ENCODE measurements at regions not wholly inside any gene's neighbourhood (a gene's known extent, or its start where the extent isn't known, plus 50 kb on each side); places are given as distances from the start of the nearest gene placed in this dataset.

DNA sequence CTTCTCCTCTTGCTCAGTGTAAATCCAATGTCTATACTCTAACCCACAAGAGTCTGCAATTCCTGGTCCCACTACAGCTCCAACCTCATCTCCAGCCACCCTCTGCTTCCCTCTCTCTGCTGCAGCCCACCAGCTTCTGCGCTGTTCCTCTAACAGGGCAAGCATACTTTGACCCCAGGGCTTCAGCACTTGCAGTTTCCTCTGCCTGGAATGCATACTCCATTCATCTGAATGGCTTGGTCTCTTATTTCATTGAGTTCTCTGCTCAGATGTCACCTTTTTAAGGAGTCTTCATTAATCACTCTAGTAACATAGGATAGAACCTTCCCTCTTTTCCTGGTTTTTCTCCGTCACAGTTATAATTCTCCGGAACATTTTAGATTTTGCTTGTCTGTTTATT is 141.6 kb downstream of the BUD13 start:
- no peak for TF ChIP-seq POLR2A (IDR thresholded peaks at IDR 0.05)
- TF ChIP-seq CTCF (IDR thresholded peaks at IDR 0.05), result no peak
- TF ChIP-seq EP300 (IDR thresholded peaks at IDR 0.05), result no peak
